ENCODE measurements at regions not wholly inside any gene's neighbourhood (a gene's known extent, or its start where the extent isn't known, plus 50 kb on each side); places are given as distances from the start of the nearest gene placed in this dataset.

DNA sequence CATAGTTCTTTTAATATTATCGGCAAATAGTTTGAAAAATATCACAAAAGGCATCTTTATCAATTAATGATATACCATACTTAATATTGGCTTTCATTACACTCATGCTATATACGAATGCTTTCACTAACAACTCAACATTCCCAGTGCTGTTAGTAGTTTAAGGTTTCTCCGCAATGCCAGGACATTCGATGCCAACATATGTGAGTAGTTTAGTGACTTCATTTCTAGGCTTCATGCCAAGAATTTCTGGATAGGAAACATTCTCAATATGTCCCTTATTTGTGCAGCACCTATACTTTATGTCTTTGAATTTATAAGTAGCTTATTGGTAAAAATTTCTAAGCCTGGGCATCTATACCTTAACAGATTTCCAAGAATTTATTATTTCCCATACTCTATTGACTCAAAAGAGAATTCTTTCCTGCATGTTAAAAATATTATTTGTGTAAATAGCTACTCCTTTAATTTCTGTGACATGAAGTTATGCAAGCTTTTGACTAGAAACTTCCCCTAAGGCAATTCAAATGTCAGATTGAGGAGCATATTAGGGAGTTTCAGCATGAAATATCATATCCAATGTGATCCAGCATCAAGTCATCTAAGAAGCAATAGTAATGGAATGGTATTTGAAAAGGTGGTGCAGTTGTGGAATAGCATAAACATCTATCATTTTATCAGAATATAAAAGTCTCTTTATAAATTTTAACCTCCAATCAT is 236.0 kb upstream of the STXBP5 start:
- DNase-seq (peak; percentile 94), ATAC-seq (peak; percentile 83)
- Histone ChIP-seq H3K79me2 (ENCODE audit: low read length) (no peaks in the 10 kb centered on the region), H4K20me1 (ENCODE audit: low read length) (no peaks in the 10 kb centered on the region), H3K36me3 (ENCODE audit: low read depth, low read length) (no peaks in the 10 kb centered on the region; the same call in 1 of the 2 replicates), H3K9me2 (replicated peaks; ENCODE audit: low read length) (no peaks in the 10 kb centered on the region), H3F3A (ENCODE audit: low read length, unreplicated experiment) (no peaks in the 10 kb centered on the region), H3K4me2 (ENCODE audit: low read length) (peak overlapping the region; percentile 35), H3K4me1 (ENCODE audit: insufficient read depth, low read length) (peaks cover 11% of the 10 kb centered on the region; the same call in 1 of the 2 replicates), H3K9ac (ENCODE audit: low read length) (no peak overlapping the region), H2AFZ (ENCODE audit: low read length) (no peak overlapping the region), H3K9me3 (ENCODE audit: low read length) (0 out of 2 replicates have a peak, but pooled peaks cover 6% of the 10 kb centered on the region), H3K27ac (ENCODE audit: low read length) (no peak overlapping the region), H3K4me3 (ENCODE audit: low read length) (no peak overlapping the region), H3K27me3 (ENCODE audit: low read length) (no peaks in the 10 kb centered on the region)
- POLR2A ChIA-PET (ENCODE audit: unreplicated experiment) = no interaction called here
- BruUV-seq (replicated peaks) = no TSS peak
- no peak for TF ChIP-seq EZH2phosphoT487 (IDR thresholded peaks at IDR 0.05; ENCODE audit: borderline replicate concordance, low read length)
- no peak for TF ChIP-seq EZH2 (IDR thresholded peaks at IDR 0.05; ENCODE audit: low read length, unreplicated experiment)
- TF ChIP-seq, protein P1, sequence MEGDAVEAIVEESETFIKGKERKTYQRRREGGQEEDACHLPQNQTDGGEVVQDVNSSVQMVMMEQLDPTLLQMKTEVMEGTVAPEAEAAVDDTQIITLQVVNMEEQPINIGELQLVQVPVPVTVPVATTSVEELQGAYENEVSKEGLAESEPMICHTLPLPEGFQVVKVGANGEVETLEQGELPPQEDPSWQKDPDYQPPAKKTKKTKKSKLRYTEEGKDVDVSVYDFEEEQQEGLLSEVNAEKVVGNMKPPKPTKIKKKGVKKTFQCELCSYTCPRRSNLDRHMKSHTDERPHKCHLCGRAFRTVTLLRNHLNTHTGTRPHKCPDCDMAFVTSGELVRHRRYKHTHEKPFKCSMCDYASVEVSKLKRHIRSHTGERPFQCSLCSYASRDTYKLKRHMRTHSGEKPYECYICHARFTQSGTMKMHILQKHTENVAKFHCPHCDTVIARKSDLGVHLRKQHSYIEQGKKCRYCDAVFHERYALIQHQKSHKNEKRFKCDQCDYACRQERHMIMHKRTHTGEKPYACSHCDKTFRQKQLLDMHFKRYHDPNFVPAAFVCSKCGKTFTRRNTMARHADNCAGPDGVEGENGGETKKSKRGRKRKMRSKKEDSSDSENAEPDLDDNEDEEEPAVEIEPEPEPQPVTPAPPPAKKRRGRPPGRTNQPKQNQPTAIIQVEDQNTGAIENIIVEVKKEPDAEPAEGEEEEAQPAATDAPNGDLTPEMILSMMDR (conservative IDR thresholded peaks at IDR 0.05; ENCODE audit: low read depth, low read length) = no peak
- CTCF ChIA-PET = no interaction called here
- intact Hi-C loops (cut with micrococcal nuclease) = loop anchor here (2.0 kb wide), 1 partner anchor 53 kb away; no protein-coding TSS in a partner anchor

DNA sequence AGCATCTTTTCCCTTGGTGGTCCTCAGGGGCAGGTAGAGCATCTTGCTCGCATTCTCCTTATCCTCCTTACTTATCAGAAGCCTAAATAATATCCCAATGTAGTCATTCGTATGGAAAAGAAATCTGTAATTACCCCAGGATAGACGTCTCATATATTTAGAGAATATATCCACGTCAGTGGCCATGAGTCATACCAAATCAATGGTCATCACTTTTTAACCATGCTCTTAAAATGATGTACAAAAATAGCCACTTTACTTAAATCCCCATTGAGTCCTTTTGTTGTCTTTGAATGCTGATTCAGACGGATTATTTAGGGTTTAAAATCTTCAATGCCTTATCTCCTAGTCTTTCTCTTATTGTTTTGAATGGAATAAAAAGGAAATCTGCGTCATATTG is 231.7 kb upstream of the STXBP5 start:
- CTCF ChIA-PET = no interaction called here
- Histone ChIP-seq H2AFZ (ENCODE audit: low read length) (no peak overlapping the region), H3K27me3 (ENCODE audit: low read length) (no peaks in the 10 kb centered on the region), H3K4me2 (ENCODE audit: low read length) (no peak overlapping the region), H3K36me3 (ENCODE audit: low read depth, low read length) (no peaks in the 10 kb centered on the region), H3K9me2 (replicated peaks; ENCODE audit: low read length) (no peaks in the 10 kb centered on the region), H3K4me3 (ENCODE audit: low read length) (no peak overlapping the region), H3K9ac (ENCODE audit: low read length) (no peak overlapping the region), H3K79me2 (ENCODE audit: low read length) (no peaks in the 10 kb centered on the region), H3K27ac (ENCODE audit: low read length) (no peak overlapping the region), H4K20me1 (ENCODE audit: low read length) (no peaks in the 10 kb centered on the region), H3K9me3 (ENCODE audit: low read length) (no peaks in the 10 kb centered on the region), H3K4me1 (ENCODE audit: insufficient read depth, low read length) (peaks cover 10% of the 10 kb centered on the region; the same call in 1 of the 2 replicates), H3F3A (ENCODE audit: low read length, unreplicated experiment) (no peaks in the 10 kb centered on the region)
- ATAC-seq (no peak), DNase-seq (no peak)
- POLR2A ChIA-PET (ENCODE audit: unreplicated experiment) = interaction anchor here (0.5 kb wide), 1 partner anchor 19 kb away, joined by 7 read pairs; no protein-coding TSS in a partner anchor
- no TSS peak for BruUV-seq (replicated peaks)
- TF ChIP-seq EZH2phosphoT487 (IDR thresholded peaks at IDR 0.05; ENCODE audit: borderline replicate concordance, low read length) (no peak), EZH2 (IDR thresholded peaks at IDR 0.05; ENCODE audit: low read length, unreplicated experiment) (no peak)
- TF ChIP-seq, protein P1 (conservative IDR thresholded peaks at IDR 0.05; ENCODE audit: low read depth, low read length) = no peak
- intact Hi-C loops (cut with micrococcal nuclease) = no loop called here

DNA sequence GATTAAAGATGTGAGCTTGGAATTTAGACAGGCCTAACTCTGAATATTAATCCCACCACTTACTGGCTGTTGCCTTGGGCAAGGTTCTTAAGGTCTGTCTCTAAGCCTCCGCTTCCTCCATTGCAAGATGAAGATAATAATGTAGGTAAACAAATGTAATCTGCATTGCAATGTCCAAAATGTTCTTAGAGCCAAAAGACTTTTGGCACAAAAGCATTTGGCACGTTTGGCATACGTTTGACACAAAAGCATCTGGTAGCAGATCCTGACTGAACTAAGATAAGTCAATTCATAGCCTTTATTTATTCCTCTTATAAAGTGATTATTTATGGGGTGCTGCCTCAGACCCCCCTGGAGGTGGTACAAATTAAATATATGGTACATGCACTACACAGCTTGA is 229.9 kb upstream of the STXBP5 start:
- no peak overlapping the region for H3K9ac ChIP-seq (ENCODE audit: low read length)
- H3K9me3 ChIP-seq (ENCODE audit: low read length) = no peaks in the 10 kb centered on the region
- intact Hi-C loops (cut with micrococcal nuclease) = no loop called here
- H3K27ac ChIP-seq (ENCODE audit: low read length) = no peak overlapping the region
- no peak for ATAC-seq
- TF ChIP-seq EZH2phosphoT487 (IDR thresholded peaks at IDR 0.05; ENCODE audit: borderline replicate concordance, low read length) = no peak
- ChIA-PET CTCF (no interaction called here), POLR2A (ENCODE audit: unreplicated experiment) (no interaction called here)
- H3K4me1 ChIP-seq (ENCODE audit: insufficient read depth, low read length) = no peaks in the 10 kb centered on the region
- H2AFZ ChIP-seq (ENCODE audit: low read length) = no peak overlapping the region
- H3K79me2 ChIP-seq (ENCODE audit: low read length) = no peaks in the 10 kb centered on the region
- H3F3A ChIP-seq (ENCODE audit: low read length, unreplicated experiment) = no peaks in the 10 kb centered on the region
- no peaks in the 10 kb centered on the region for H3K36me3 ChIP-seq (ENCODE audit: low read depth, low read length)
- no peak overlapping the region for H3K4me3 ChIP-seq (ENCODE audit: low read length)
- no peak overlapping the region for H3K4me2 ChIP-seq (ENCODE audit: low read length)
- DNase-seq = no peak
- no peaks in the 10 kb centered on the region for H3K9me2 ChIP-seq (replicated peaks; ENCODE audit: low read length)
- H4K20me1 ChIP-seq (ENCODE audit: low read length) = no peaks in the 10 kb centered on the region
- no peaks in the 10 kb centered on the region for H3K27me3 ChIP-seq (ENCODE audit: low read length)
- BruUV-seq (replicated peaks) = no TSS peak

All from PC-3 (cell line).